ENCODE measurements at regions not wholly inside any gene's neighbourhood (a gene's known extent, or its start where the extent isn't known, plus 50 kb on each side); places are given as distances from the start of the nearest gene placed in this dataset.

DNA sequence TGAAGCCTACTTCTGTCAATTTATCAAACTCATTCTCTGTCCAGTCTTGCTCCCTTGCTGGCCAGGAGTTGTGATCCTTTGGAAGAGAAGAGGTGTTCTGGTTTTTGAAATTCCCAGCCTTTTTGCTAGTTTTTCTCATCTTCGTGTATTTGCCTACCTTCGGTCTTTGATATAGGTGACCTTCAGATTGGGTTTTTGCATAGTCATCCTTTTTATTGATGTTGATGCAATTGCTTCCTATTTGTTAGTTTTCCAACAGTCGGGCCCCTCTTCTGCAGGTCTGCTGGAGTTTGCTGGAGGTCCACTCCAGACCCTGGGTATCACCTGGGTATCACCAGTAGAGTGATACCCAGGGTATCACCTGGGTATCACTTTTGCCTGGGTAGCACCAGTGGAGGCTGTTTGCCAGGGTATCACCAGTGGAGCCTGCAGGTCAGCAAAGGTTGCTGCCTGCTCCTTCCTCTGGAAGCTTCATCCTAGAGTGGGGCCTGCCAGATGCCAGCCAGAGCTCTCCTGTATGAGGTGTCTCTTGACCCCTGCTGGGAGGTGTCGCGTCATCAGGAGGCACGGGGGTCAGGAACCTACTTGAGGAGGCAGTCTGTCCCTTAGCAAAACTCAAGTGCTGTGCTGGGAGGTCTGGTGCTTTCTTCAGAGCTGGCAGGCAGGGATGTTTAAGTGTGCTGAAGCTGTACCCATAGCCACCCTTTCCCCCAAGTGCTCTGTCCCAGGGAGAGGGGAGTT, 684.2 kb downstream of the PCDH18 start:
- ChIA-PET POLR2A (ENCODE audit: unreplicated experiment) (no interaction called here), CTCF (no interaction called here)
- Histone ChIP-seq H3K9me2 (ENCODE audit: insufficient read depth) (no peaks in the 10 kb centered on the region), H3K4me3 (no peak overlapping the region), H3K79me2 (ENCODE audit: low read depth) (no peaks in the 10 kb centered on the region), H3K27me3 (ENCODE audit: insufficient read depth, low read depth) (no peaks in the 10 kb centered on the region), H3K9me3 (ENCODE audit: insufficient read depth, low read depth) (no peaks in the 10 kb centered on the region), H3K4me1 (replicated peaks; ENCODE audit: insufficient read depth) (no peaks in the 10 kb centered on the region), H3K27ac (no peak overlapping the region), H2AFZ (no peak overlapping the region), H3K4me2 (no peak overlapping the region), H3F3A (ENCODE audit: insufficient read depth, low read depth) (no peaks in the 10 kb centered on the region), H4K20me1 (ENCODE audit: insufficient read depth) (no peaks in the 10 kb centered on the region), H3K36me3 (ENCODE audit: low read depth) (no peaks in the 10 kb centered on the region)
- intact Hi-C loops (cut with micrococcal nuclease; ENCODE audit: unreplicated experiment), result no loop called here
- no TSS peak for BruUV-seq (replicated peaks)
- no peak for DNase-seq
- no peak for TF ChIP-seq EZH2 (IDR thresholded peaks at IDR 0.05; ENCODE audit: low read depth)
- TF ChIP-seq, protein P1, sequence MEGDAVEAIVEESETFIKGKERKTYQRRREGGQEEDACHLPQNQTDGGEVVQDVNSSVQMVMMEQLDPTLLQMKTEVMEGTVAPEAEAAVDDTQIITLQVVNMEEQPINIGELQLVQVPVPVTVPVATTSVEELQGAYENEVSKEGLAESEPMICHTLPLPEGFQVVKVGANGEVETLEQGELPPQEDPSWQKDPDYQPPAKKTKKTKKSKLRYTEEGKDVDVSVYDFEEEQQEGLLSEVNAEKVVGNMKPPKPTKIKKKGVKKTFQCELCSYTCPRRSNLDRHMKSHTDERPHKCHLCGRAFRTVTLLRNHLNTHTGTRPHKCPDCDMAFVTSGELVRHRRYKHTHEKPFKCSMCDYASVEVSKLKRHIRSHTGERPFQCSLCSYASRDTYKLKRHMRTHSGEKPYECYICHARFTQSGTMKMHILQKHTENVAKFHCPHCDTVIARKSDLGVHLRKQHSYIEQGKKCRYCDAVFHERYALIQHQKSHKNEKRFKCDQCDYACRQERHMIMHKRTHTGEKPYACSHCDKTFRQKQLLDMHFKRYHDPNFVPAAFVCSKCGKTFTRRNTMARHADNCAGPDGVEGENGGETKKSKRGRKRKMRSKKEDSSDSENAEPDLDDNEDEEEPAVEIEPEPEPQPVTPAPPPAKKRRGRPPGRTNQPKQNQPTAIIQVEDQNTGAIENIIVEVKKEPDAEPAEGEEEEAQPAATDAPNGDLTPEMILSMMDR (conservative IDR thresholded peaks at IDR 0.05), result no peak

DNA sequence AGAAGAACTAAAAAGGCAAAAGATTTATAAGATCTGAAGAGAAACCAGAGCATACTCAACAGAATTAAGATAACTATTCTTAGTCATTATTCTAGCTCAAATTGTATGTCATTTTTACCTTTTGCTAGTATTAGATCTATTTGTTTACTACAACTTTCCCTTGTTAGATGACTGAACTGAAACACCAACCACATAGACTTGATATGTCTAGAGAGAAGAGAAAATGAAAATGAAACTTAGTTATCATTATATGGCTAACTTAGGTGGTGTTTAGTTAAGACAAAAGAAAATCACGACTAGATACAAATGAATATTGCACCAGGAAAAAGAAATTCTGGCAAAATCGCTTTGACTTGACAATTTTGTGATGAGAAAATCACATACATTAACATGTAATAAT, 690.8 kb downstream of the PCDH18 start:
- no TSS peak for BruUV-seq (replicated peaks)
- H3K27ac ChIP-seq, result no peak overlapping the region
- no peaks in the 10 kb centered on the region for H3F3A ChIP-seq (ENCODE audit: insufficient read depth, low read depth)
- no peaks in the 10 kb centered on the region for H3K4me1 ChIP-seq (replicated peaks; ENCODE audit: insufficient read depth)
- intact Hi-C loops (cut with micrococcal nuclease; ENCODE audit: unreplicated experiment), result no loop called here
- H3K9me3 ChIP-seq (ENCODE audit: insufficient read depth, low read depth), result no peaks in the 10 kb centered on the region
- H3K4me3 ChIP-seq, result no peak overlapping the region
- no peak overlapping the region for H3K4me2 ChIP-seq
- H3K36me3 ChIP-seq (ENCODE audit: low read depth), result no peaks in the 10 kb centered on the region
- H4K20me1 ChIP-seq (ENCODE audit: insufficient read depth), result no peaks in the 10 kb centered on the region
- no peaks in the 10 kb centered on the region for H3K79me2 ChIP-seq (ENCODE audit: low read depth)
- DNase-seq, result no peak
- H3K27me3 ChIP-seq (ENCODE audit: insufficient read depth, low read depth), result no peaks in the 10 kb centered on the region
- POLR2A ChIA-PET (ENCODE audit: unreplicated experiment), result no interaction called here
- H2AFZ ChIP-seq, result no peak overlapping the region
- CTCF ChIA-PET, result no interaction called here
- TF ChIP-seq, protein P1 (conservative IDR thresholded peaks at IDR 0.05), result no peak
- TF ChIP-seq EZH2 (IDR thresholded peaks at IDR 0.05; ENCODE audit: low read depth), result no peak
- H3K9me2 ChIP-seq (ENCODE audit: insufficient read depth), result no peaks in the 10 kb centered on the region

DNA sequence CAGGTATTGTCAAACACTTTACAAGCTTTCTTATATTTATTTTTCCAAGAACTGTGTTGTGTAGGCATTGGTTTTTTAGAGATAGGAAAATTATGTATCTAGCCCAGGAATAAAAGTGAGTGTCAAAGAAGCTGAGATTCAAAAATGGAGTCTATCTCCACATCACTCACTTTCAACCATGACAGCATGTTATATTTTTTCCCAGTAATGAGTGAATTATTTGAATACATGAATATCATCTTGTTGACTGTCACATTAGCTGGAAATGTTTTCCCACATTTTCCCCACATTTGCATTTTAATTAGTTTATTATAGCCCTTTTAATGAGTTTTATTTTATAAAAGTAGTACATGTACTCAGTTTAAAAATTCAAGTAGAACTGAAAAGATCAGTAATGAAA, 693.7 kb downstream of the PCDH18 start:
- DNase-seq, result no peak
- no peak overlapping the region for H2AFZ ChIP-seq
- ChIA-PET CTCF (no interaction called here), POLR2A (ENCODE audit: unreplicated experiment) (no interaction called here)
- no peak overlapping the region for H3K4me2 ChIP-seq
- H3K9me3 ChIP-seq (ENCODE audit: insufficient read depth, low read depth), result no peaks in the 10 kb centered on the region
- no peaks in the 10 kb centered on the region for H3F3A ChIP-seq (ENCODE audit: insufficient read depth, low read depth)
- no peak overlapping the region for H3K27ac ChIP-seq
- no peaks in the 10 kb centered on the region for H3K9me2 ChIP-seq (ENCODE audit: insufficient read depth)
- H3K27me3 ChIP-seq (ENCODE audit: insufficient read depth, low read depth), result no peaks in the 10 kb centered on the region
- H3K4me1 ChIP-seq (replicated peaks; ENCODE audit: insufficient read depth), result no peaks in the 10 kb centered on the region
- H4K20me1 ChIP-seq (ENCODE audit: insufficient read depth), result no peaks in the 10 kb centered on the region
- BruUV-seq (replicated peaks), result no TSS peak
- H3K4me3 ChIP-seq, result no peak overlapping the region
- intact Hi-C loops (cut with micrococcal nuclease; ENCODE audit: unreplicated experiment), result no loop called here
- TF ChIP-seq, protein P1 (conservative IDR thresholded peaks at IDR 0.05), result no peak
- TF ChIP-seq EZH2 (IDR thresholded peaks at IDR 0.05; ENCODE audit: low read depth), result no peak
- no peaks in the 10 kb centered on the region for H3K79me2 ChIP-seq (ENCODE audit: low read depth)
- no peaks in the 10 kb centered on the region for H3K36me3 ChIP-seq (ENCODE audit: low read depth)

All from PC-9 (cell line).